GM19395 (cell line): ENCODE measurements at regions not wholly inside any gene's neighbourhood (a gene's known extent, or its start where the extent isn't known, plus 50 kb on each side); places are given as distances from the start of the nearest gene placed in this dataset.

Experiments
- ATAC-seq: cut with Tn5 transposase; IDR thresholded peaks from one replicate; pipeline ENCODE4 v1.9.1; 2021; ENCODE audit warnings: mild to moderate bottlenecking, moderate library complexity; ENCODE audit not compliant: unreplicated experiment

GRCh38 chr3:78390221-78390620 is 1350.3 kb downstream of the ROBO2 start:
- ATAC-seq, result no peak

GRCh38 chr3:78398401-78398800 is 1358.5 kb downstream of the ROBO2 start:
- ATAC-seq, result no peak

- ATAC-seq, result no peak
Measured at GRCh38 chr3:78402720-78403119, 1362.8 kb downstream of the ROBO2 start.

- ATAC-seq, result no peak
Measured at GRCh38 chr3:78405745-78406144, 1362.1 kb downstream of the ROBO1 start.

GRCh38 chr3:78406396-78406795 is 1361.4 kb downstream of the ROBO1 start:
- ATAC-seq, result no peak

- ATAC-seq, result no peak
Measured at GRCh38 chr3:78410077-78410476, 1357.7 kb downstream of the ROBO1 start.

GRCh38 chr3:78414261-78414660 is 1353.5 kb downstream of the ROBO1 start:
- no peak for ATAC-seq

- no peak for ATAC-seq
Measured at GRCh38 chr3:78420611-78421010, 1347.2 kb downstream of the ROBO1 start.

- no peak for ATAC-seq
Measured at GRCh38 chr3:78421247-78421966, 1346.4 kb downstream of the ROBO1 start.

- no peak for ATAC-seq
Measured at GRCh38 chr3:78424656-78425055, 1343.1 kb downstream of the ROBO1 start.

- ATAC-seq, result no peak
Measured at GRCh38 chr3:78426454-78426853, 1341.3 kb downstream of the ROBO1 start.

GRCh38 chr3:78427303-78427702 is 1340.5 kb downstream of the ROBO1 start:
- ATAC-seq, result no peak

GRCh38 chr3:78430741-78431140 is 1337.1 kb downstream of the ROBO1 start:
- ATAC-seq, result no peak

- ATAC-seq, result no peak
Measured at GRCh38 chr3:78434801-78435200, 1333.0 kb downstream of the ROBO1 start.

GRCh38 chr3:78455166-78455565 is 1312.6 kb downstream of the ROBO1 start:
- no peak for ATAC-seq

- ATAC-seq, result no peak
Measured at GRCh38 chr3:78455712-78456433, 1311.9 kb downstream of the ROBO1 start.

GRCh38 chr3:78459796-78460195 is 1308.0 kb downstream of the ROBO1 start:
- no peak for ATAC-seq

GRCh38 chr3:78462021-78462420 is 1305.8 kb downstream of the ROBO1 start:
- ATAC-seq, result no peak

GRCh38 chr3:78476076-78476475 is 1291.7 kb downstream of the ROBO1 start:
- no peak for ATAC-seq

- no peak for ATAC-seq
Measured at GRCh38 chr3:78481050-78481449, 1286.7 kb downstream of the ROBO1 start.

GRCh38 chr3:78483090-78483489 is 1284.7 kb downstream of the ROBO1 start:
- ATAC-seq, result no peak

- ATAC-seq, result no peak
Measured at GRCh38 chr3:78494851-78495250, 1272.9 kb downstream of the ROBO1 start.
